ENCODE measurements at regions not wholly inside any gene's neighbourhood (a gene's known extent, or its start where the extent isn't known, plus 50 kb on each side); places are given as distances from the start of the nearest gene placed in this dataset.

DNA sequence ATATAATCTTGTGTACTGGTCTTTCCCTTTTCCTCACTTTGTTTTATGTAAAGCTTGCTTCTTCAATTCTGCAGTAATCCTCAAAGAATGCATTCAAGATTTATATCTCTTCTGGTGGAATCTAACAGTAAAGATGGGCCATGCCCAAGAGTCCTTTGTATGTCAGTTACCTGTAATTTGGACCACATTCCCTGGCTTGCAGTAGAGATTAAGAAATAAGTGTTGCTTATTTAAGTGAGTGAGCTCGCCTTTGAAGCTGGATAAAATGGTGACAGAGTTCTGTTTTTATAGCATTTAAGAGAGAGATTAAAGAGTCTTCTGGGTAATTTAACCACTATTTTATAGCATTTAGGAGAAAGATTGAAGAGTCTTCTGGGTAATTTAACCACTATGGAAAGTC, 262.1 kb upstream of the ATP2B1 start:
- Histone ChIP-seq H3K4me2 (ENCODE audit: control insufficient read depth, insufficient read depth) (no peak overlapping the region), H3K4me3 (no peak overlapping the region), H3K36me3 (ENCODE audit: control insufficient read depth in 2 of 2, insufficient read depth in 2 of 2, low read length in 1 of 2) (no peaks in the 10 kb centered on the region), H3K79me2 (ENCODE audit: control insufficient read depth, insufficient read depth, low read length) (no peaks in the 10 kb centered on the region), H4K20me1 (ENCODE audit: control insufficient read depth, insufficient read depth) (no peaks in the 10 kb centered on the region), H3K27me3 (replicated peaks in 1 of 2; ENCODE audit: control insufficient read depth in 2 of 2, insufficient read depth in 2 of 2, low read length in 1 of 2) (no peaks in the 10 kb centered on the region), H3K9me3 (replicated peaks; ENCODE audit: control insufficient read depth, insufficient read depth, low read length) (no peaks in the 10 kb centered on the region; the same call in 2 of the 3 replicates), H3K9ac (ENCODE audit: control insufficient read depth, insufficient read depth, low read length) (no peak overlapping the region), H3K27ac (ENCODE audit: control insufficient read depth, insufficient read depth) (no peak overlapping the region), H3K4me1 (ENCODE audit: control insufficient read depth, insufficient read depth, low read length) (no peaks in the 10 kb centered on the region), H2AFZ (ENCODE audit: control insufficient read depth, low read depth, low read length) (no peak overlapping the region)
- ChIA-PET RAD21 (ENCODE audit: unreplicated experiment) (interaction anchor here (0.8 kb wide), 1 partner anchor 21 kb away, joined by 3 read pairs; no protein-coding TSS in a partner anchor), SMC1A (ENCODE audit: uncharacterized antibody, unreplicated experiment) (interaction anchor here (0.7 to 2.3 kb wide), 6 partner anchors 9 to 107 kb away, joined by 3 to 12 read pairs (median 4); no protein-coding TSS in a partner anchor), CTCF (interaction anchor here (0.8 to 2.5 kb wide), 6 partner anchors 10 to 427 kb away, joined by 3 to 8 read pairs (median 4); no protein-coding TSS in a partner anchor), POLR2A (no interaction called here)
- FAIRE-seq, result no peak
- DNase-seq (ENCODE audit: low read depth, low spot score), result no peak
- in situ Hi-C loops (cut with MboI), result no loop called here
- intact Hi-C loops (cut with micrococcal nuclease; ENCODE audit: unreplicated experiment), result no loop called here
- BruUV-seq (replicated peaks), result no TSS peak
- 100% methylated on average over 1 of the region's 1 CpG for WGBS (ENCODE audit: insufficient coverage, insufficient replicate concordance, low lambda C conversion rate, missing lambda C conversion rate)
- no peak for ATAC-seq
- no peak for TF ChIP-seq SMC3 (IDR thresholded peaks at IDR 0.05; ENCODE audit: borderline replicate concordance, low read length)
- TF ChIP-seq, protein P1, sequence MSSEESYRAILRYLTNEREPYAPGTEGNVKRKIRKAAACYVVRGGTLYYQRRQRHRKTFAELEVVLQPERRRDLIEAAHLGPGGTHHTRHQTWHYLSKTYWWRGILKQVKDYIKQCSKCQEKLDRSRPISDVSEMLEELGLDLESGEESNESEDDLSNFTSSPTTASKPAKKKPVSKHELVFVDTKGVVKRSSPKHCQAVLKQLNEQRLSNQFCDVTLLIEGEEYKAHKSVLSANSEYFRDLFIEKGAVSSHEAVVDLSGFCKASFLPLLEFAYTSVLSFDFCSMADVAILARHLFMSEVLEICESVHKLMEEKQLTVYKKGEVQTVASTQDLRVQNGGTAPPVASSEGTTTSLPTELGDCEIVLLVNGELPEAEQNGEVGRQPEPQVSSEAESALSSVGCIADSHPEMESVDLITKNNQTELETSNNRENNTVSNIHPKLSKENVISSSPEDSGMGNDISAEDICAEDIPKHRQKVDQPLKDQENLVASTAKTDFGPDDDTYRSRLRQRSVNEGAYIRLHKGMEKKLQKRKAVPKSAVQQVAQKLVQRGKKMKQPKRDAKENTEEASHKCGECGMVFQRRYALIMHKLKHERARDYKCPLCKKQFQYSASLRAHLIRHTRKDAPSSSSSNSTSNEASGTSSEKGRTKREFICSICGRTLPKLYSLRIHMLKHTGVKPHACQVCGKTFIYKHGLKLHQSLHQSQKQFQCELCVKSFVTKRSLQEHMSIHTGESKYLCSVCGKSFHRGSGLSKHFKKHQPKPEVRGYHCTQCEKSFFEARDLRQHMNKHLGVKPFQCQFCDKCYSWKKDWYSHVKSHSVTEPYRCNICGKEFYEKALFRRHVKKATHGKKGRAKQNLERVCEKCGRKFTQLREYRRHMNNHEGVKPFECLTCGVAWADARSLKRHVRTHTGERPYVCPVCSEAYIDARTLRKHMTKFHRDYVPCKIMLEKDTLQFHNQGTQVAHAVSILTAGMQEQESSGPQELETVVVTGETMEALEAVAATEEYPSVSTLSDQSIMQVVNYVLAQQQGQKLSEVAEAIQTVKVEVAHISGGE (CRISPR knock-in tag; IDR thresholded peaks at IDR 0.05), result no peak
- TF ChIP-seq ZNF217 (IDR thresholded peaks at IDR 0.05), result no peak
- TF ChIP-seq TCF3 (IDR thresholded peaks at IDR 0.05; ENCODE audit: borderline replicate concordance, insufficient read depth, low read depth, low read length), result no peak
- TF ChIP-seq, protein P2, sequence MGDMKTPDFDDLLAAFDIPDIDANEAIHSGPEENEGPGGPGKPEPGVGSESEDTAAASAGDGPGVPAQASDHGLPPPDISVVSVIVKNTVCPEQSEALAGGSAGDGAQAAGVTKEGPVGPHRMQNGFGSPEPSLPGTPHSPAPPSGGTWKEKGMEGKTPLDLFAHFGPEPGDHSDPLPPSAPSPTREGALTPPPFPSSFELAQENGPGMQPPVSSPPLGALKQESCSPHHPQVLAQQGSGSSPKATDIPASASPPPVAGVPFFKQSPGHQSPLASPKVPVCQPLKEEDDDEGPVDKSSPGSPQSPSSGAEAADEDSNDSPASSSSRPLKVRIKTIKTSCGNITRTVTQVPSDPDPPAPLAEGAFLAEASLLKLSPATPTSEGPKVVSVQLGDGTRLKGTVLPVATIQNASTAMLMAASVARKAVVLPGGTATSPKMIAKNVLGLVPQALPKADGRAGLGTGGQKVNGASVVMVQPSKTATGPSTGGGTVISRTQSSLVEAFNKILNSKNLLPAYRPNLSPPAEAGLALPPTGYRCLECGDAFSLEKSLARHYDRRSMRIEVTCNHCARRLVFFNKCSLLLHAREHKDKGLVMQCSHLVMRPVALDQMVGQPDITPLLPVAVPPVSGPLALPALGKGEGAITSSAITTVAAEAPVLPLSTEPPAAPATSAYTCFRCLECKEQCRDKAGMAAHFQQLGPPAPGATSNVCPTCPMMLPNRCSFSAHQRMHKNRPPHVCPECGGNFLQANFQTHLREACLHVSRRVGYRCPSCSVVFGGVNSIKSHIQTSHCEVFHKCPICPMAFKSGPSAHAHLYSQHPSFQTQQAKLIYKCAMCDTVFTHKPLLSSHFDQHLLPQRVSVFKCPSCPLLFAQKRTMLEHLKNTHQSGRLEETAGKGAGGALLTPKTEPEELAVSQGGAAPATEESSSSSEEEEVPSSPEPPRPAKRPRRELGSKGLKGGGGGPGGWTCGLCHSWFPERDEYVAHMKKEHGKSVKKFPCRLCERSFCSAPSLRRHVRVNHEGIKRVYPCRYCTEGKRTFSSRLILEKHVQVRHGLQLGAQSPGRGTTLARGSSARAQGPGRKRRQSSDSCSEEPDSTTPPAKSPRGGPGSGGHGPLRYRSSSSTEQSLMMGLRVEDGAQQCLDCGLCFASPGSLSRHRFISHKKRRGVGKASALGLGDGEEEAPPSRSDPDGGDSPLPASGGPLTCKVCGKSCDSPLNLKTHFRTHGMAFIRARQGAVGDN (IDR thresholded peaks at IDR 0.05), result no peak
- TF ChIP-seq, protein P3, sequence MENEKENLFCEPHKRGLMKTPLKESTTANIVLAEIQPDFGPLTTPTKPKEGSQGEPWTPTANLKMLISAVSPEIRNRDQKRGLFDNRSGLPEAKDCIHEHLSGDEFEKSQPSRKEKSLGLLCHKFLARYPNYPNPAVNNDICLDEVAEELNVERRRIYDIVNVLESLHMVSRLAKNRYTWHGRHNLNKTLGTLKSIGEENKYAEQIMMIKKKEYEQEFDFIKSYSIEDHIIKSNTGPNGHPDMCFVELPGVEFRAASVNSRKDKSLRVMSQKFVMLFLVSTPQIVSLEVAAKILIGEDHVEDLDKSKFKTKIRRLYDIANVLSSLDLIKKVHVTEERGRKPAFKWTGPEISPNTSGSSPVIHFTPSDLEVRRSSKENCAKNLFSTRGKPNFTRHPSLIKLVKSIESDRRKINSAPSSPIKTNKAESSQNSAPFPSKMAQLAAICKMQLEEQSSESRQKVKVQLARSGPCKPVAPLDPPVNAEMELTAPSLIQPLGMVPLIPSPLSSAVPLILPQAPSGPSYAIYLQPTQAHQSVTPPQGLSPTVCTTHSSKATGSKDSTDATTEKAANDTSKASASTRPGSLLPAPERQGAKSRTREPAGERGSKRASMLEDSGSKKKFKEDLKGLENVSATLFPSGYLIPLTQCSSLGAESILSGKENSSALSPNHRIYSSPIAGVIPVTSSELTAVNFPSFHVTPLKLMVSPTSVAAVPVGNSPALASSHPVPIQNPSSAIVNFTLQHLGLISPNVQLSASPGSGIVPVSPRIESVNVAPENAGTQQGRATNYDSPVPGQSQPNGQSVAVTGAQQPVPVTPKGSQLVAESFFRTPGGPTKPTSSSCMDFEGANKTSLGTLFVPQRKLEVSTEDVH (IDR thresholded peaks at IDR 0.05; ENCODE audit: low read depth, partially characterized antibody), result no peak
- TF ChIP-seq NRF1 (conservative IDR thresholded peaks at IDR 0.05; ENCODE audit: low read depth, low read length), result no peak
- TF ChIP-seq RBBP5 (conservative IDR thresholded peaks at IDR 0.05), result no peak
- no peak for TF ChIP-seq YBX1 (IDR thresholded peaks at IDR 0.05)
- TF ChIP-seq ZNF274 (IDR thresholded peaks at IDR 0.05; ENCODE audit: insufficient read depth, insufficient read length), result no peak
- TF ChIP-seq NFYB (IDR thresholded peaks at IDR 0.05; ENCODE audit: insufficient read depth, low read depth, low read length), result no peak

All from GM12878 (cell line).